Fibroblast of skin of left quadriceps (primary cell): ENCODE measurements at regions not wholly inside any gene's neighbourhood (a gene's known extent, or its start where the extent isn't known, plus 50 kb on each side); places are given as distances from the start of the nearest gene placed in this dataset.
"Not testable (repeated sequence)": the region's sequence is repeated elsewhere in the genome, so short reads cannot be mapped to it uniquely, and the experiment has no call there.

Experiments used
- DNase-seq, 2 experiments: peaks; one replicate each; pipeline ENCODE4 v3.0.0-alpha.2; 2013; ENCODE audit warnings: low read depth in 2 of 2

GRCh38 chr7:94314413-94315410 lies 80.0 kb upstream of the COL1A2 start:
- no peak for DNase-seq

GRCh38 chr7:94321138-94321537 lies 73.6 kb upstream of the COL1A2 start:
- not testable (repeated sequence) for DNase-seq

- no peak for DNase-seq
Observed at GRCh38 chr7:94323844-94324243, 70.9 kb upstream of the COL1A2 start.

GRCh38 chr7:94324380-94325121 lies 70.1 kb upstream of the COL1A2 start:
- DNase-seq, result peak; percentile 62 to 67

GRCh38 chr7:94325122-94325475 lies 69.6 kb upstream of the COL1A2 start:
- DNase-seq, result no peak

- no peak for DNase-seq
Observed at GRCh38 chr7:94330269-94331020, 64.2 kb upstream of the COL1A2 start.

GRCh38 chr7:94332571-94332970 lies 62.1 kb upstream of the COL1A2 start:
- DNase-seq, result no peak

- no peak for DNase-seq
Observed at GRCh38 chr7:94333810-94334209, 60.9 kb upstream of the COL1A2 start.

GRCh38 chr7:94335586-94335985 lies 59.1 kb upstream of the COL1A2 start:
- DNase-seq, result no peak

GRCh38 chr7:94336009-94336408 lies 58.7 kb upstream of the COL1A2 start:
- no peak for DNase-seq

GRCh38 chr7:94338921-94339371 lies 55.7 kb upstream of the COL1A2 start:
- peak; percentile 65 for DNase-seq

GRCh38 chr7:94344826-94345225 lies 49.9 kb upstream of the COL1A2 start:
- DNase-seq, result peak; percentile 76 to 81
